OCI-LY3 (cell line): ENCODE measurements at regions not wholly inside any gene's neighbourhood (a gene's known extent, or its start where the extent isn't known, plus 50 kb on each side); places are given as distances from the start of the nearest gene placed in this dataset.
"Not testable (repeated sequence)": the region's sequence is repeated elsewhere in the genome, so short reads cannot be mapped to it uniquely, and the experiment has no call there.

Experiments used
- CTCF ChIP-seq: fragments of 200-600, 300-600 bp; sonication (generic); IDR thresholded peaks from 2 replicates; pipeline ENCODE4 v1.5.1; 2014; ENCODE audit warnings: antibody characterized with exemption, low read length, low read depth
- EZH2phosphoT487 ChIP-seq: fragments of 200-600 bp; shearing (Covaris generic); IDR thresholded peaks from 2 replicates; pipeline ENCODE4 v1.6.1; 2018; ENCODE audit warnings: antibody characterized with exemption, mixed run types, low read depth

GRCh38 chr10:91729339-91729738, 68.9 kb upstream of the TNKS2 start:
- TF ChIP-seq CTCF, EZH2phosphoT487: not testable (repeated sequence)
